DMS 273 (cell line): ENCODE measurements at regions not wholly inside any gene's neighbourhood (a gene's known extent, or its start where the extent isn't known, plus 50 kb on each side); places are given as distances from the start of the nearest gene placed in this dataset.

Source experiments
- DNase-seq: peaks from one replicate; lab custom pipeline; 2025; ENCODE audit not compliant: unreplicated experiment; lab: John Stamatoyannopoulos, UW

DNA sequence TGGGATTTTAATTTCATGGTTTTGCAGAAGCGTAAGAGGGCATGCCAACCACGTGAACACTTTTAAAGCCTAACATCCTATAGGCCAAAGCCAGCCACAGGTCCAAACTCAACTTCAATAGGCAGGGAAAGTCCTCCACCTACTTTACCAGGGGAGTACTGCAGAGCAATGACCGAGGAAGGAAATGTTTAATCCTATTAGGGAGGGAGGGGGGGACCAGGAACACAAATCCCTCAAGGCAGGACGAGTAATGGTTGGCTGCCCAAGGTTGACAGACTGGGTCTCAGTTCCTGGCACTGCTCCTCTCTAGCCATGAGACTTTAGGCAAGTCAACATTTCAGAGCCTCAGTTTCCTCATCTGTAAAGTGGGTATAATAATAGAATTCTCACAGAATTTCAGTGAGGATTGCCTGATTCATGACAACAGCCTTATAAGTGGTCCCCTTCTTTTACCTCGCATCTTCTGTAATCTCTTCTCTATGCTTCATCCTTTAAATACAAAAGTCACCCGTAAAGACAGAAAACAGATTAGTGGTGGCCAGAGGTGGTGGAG lies 315.8 kb downstream of the HAPSTR1 start:
- DNase-seq: no peak

DNA sequence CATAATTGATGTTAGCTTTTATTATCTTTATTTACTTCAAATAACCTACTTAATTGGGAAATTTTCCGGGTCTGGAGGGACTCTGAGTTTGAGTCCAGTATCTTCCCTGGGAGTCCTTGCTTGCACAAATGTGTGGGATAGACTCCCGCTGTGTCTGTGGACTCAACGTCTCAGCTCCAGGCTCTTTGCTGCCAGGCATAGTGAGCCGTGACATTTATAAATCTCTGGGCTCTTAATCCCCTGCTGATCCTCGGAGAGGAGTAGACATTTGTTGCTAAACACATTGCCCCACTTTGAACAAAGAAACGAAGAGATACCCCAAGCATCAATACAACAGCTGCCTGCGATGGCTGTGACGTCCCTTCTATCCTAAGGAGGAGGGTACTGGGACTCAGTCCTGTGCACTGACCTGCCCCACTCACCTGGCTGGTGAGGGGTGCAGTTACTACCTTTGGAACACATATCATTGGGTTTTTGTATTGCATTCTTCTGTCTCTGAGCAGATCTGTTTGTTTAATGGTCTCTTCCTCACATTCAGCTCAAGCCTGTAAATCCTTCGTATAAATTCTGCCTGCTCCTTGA lies 316.9 kb downstream of the HAPSTR1 start:
- no peak for DNase-seq

DNA sequence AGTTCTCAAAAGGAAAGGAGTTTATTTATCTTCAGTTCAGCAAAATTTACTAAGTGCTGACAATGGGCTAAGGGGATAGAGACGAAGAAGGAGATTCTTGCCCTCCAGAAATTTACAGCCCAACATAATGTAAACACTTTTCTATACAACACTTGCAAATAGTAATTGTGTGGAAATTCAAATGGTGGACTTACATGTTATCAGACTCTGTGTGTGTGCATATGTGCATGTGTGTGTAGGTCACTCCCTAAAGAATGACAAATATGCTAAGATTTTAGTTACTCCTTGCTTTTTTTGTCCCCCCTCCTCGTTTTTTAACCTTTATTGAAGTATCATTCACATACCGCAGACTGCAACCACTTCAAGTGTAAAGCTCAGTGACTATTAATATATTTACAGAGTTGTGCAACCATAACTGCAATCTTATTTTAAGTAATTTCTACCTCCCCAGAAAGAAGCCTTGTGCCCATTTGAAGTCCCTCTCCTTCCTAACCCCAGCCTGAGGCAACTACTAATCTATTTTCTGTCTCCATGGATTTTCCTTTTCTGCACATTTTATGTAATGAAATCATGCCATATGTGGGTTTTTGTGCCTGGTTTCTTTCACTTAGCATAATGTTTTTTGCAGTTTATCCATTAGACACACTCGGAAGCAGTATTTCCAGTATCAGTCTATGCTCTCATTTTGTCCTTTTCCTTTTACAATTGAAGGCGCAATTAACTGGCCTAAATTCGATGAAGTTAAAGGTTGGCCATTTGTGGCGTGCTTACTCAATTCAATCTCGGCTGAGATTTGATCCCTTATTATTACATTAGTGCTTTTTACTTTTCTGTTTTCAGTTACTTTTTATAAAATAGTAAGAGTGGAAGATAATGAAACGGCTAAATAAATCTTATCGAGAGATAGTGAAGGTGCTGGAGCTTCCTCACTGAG lies 318.4 kb downstream of the HAPSTR1 start:
- DNase-seq: no peak

DNA sequence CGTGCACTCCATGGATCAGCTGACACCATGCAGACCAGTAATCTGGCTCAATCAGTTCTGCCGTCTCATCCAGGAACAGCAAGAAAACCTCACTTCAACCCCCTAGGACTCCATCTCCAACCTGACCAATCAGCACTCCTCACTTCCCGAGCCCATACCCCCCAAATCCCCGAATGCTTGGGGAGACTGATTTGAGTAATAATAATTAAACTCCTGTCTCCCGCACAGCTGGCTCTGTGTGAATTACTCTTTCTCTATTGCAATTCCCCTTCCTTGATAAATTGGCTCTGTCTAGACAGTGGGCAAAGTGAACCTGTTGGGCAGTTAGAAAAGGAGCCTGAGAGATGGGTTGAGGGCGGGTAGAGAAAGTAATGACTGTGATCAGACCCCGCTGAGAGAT lies 320.0 kb downstream of the HAPSTR1 start:
- no peak for DNase-seq

DNA sequence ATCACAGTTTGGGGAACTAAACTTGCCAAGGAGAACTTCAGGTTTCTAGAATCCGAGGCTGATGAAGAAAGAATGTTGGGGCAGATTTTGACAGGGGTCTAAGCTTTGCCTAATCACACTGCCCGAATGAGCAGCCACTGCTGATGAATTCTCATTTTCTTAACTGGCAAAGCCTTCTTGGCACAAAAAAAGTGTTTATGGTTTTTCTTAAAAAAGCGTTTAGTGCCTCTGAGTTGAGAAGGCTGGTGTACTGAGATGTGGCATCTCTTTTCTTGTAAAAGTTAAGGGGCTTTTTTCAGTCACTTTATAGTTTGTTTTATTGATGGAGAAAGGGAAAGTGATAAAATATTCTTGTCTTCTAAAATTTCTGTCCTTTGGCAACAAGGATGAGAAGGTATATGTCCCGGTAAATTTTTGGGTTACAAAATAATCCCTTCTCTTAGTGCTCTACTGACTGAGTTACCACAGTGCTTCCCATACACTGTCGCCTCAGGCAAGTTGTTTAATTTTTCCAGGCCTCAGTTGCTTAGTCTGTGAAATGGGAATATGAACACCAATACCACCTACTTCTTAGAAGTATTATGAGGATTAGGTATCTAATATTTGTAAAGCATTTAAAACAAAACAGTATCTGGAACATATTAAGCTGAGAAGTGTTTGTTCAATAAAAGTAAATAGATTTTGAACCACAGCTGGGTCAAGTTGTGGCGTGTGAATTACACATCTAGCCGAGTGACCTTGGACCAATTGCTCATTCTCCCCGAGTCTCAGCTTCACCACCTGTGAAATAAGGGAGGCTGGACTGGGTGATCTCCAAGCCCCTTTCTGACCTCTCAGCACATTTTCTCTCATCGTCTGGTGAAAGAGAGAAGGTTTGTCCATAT lies 320.8 kb downstream of the HAPSTR1 start:
- DNase-seq: no peak

DNA sequence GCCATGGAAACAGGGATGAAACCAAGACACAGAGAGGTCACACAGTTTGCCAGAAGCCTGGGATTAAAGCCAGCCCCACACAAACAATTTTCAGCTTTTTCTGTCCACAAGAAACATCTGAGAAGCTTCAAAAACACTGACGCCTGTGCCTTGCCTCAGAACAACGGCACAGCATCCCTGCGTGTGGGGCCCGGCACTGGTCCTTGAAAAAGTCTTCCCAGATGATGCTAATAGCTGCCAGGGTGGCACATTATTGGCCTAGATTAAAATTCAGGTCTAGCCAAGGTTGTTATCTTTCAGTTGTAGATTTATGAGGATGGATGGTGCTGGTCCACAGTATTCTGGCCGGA lies 321.4 kb downstream of the HAPSTR1 start:
- no peak for DNase-seq

DNA sequence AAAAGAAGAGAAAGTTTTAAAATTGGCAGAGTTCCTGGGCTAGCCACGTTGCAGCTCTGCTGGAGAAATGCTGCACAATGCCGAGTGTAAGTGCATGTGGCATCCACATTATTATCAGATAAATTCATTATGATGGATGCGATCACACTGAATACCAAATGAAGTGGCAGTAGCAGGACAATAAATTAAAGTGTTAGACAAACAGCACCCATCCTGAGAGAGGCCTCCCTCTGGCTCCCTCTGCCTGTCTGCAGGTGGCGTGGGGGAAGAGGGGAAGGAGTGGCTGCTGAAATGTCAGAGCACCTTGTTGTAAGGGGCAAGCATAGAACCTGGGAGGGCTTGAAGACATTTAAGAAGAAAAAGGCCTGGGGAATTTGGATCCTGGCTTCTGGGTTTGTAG lies 324.1 kb downstream of the HAPSTR1 start:
- DNase-seq: no peak

DNA sequence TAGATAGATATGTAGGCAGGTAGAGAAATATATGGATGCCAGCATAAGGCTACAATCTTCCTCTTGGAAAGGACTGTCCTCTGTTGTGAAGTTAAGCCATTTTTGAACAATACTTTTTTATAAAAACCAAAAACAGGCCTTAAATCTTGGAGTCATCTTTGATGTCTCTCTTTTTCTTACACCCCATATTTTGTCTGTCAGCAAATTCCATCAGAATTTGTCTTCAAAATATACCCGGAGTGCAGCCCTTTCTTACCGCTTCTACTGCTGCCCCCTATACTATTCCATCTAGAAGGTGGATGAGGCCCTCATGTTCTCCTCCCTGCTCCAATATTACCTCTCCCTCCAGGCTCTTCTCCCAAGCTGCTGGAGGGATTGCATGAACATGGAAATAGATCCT lies 326.5 kb downstream of the HAPSTR1 start:
- no peak for DNase-seq

DNA sequence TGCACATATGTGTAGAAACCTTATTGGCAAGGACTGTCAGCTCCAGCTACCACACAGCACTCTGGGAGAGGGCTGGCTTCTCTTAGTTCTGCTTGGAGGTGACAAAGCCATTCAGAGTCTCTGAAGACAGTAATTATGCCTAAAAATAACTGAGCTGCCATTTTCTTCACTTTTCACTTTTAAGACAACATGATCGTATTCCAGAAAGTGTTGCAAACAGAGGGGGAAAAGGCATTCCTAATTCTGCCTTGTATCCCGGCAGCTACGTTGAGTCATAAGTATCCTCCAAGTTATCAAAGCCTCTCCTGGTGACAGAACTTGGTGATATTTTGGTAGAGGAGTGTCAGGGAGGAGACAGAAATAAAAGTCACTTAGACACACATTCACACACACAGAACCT lies 327.7 kb downstream of the HAPSTR1 start:
- DNase-seq: no peak

DNA sequence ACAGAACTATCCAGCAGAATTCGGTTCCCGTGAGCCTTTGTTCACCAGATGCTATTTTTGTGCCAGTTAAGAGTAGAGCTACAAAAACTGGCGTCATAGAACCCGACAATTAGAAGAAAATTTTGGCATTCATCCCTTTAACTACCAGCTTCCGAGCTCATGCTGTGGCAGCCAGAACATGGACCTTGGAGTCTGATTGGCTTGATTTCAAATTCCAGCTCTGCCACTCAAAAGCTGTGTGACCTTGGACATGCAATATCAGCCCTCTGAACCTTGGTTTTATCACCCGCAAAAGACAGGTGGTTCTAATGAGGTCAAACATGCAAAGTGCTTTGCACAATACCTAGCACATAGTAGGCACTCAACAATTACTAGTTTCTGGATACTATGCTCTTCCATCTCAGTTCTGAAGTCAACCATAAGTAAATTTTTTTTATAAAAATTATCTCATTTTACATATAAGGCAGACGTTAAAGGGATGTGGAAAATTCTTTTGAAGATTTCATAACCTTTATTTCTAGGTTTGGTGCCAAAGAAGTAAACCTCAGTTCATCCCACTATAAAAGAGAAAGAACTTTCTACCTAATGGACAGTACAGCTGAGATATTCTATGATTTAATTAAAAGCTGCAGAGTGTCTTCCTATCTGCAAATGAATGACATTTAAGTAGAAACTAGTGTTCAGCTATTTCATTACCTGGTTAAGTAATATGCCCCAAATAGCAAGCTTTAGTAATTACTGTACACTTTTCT lies 331.5 kb downstream of the HAPSTR1 start:
- DNase-seq: no peak

DNA sequence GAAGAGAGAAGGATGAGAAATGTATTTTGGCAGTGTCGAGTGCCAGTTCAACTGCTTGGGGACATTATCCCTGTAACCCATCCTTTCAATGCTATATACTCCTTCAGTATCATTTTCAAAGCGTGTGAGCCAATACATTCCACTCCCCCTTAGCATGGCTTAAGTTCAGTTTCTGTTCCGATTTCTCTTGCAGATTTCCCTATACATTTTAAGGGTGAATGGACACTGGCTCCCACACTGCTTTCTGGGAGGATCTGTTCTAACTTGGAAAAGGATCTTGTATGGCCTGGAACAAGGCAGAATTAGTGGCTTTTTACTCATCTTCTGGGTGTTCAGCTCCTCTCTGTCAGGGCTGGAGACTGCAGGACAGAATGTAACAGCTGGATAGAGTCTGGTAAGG lies 333.8 kb downstream of the HAPSTR1 start:
- no peak for DNase-seq

DNA sequence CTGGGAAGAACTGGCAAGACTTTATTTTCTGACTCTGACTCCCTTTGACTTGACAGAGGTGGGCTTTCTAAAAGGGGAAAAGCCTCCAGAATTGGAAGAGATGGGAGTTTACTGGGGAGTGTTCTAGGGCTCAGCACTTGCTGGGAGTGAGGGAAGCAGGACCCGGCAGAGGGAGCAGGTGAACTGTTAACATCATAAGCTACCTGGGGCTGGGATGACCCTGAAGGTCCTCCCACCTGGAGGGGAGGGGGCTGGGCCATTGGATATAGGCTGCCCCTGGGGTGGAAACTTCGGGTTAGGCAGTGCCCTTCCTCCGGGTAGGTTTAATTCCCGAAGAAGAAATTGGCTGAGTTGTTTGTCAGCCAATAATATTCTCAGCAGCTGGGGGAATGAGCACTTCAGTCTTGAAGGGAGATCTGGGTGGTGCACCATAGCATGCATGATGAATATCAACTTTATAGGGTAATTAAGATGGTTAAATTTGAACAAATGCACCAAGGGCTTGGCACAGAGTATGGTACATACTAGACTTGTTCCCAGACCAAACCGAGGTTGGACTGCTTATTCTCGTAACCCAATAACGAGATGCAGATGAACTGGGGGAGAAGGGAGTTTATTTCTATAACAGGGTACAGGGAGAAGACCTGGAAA lies 337.0 kb downstream of the HAPSTR1 start:
- no peak for DNase-seq

DNA sequence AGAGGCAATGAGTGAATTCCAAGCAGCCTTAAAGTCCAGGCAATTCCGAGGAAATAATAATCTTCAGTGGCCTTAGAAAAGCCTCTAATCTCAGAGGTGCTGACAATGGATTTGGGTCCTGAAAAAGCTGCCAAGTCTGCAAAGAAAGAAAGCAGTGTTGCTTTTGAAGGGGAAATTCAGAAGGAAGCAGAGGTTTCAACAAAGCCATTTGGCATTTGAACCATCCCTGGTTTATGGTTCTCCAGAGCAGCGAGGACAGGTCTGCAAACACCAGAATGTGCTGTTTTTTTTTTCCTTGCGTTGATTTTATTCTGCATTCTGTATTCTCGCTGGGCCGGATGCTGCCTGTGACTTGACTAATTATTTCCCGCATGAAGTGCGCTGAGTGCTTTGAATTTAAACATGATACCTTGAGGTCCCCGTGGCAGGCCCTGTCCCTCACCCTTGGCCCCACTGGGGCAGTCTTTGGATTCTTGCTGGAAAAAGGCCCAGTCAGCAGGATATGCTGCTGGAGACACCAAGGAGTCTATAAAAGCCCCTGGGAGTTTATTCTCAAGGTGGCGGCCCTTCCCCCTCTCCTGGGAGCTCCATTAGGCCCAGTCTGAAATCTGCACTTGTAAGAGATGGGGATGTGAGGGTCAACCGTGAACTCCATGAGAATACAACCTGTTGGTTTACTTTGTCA lies 338.3 kb downstream of the HAPSTR1 start:
- no peak for DNase-seq

DNA sequence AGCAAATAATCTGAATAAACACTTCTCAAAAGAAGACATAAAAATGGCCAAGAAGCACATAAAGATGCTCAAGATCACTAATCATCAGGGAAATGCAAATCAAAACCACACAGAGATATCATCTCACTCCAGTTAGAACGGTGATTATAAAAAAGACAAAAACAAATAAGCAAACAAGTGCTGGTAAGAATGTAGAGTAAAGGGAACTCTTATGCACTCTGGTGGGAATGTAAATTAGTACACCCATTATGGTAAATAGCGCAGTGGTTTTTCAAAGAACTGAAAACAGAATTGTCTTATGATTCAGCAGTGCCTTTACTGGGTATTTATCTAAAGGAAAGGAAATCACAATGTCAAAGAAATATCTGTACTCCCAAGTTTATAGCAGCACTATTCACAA lies 343.2 kb downstream of the HAPSTR1 start:
- no peak for DNase-seq

DNA sequence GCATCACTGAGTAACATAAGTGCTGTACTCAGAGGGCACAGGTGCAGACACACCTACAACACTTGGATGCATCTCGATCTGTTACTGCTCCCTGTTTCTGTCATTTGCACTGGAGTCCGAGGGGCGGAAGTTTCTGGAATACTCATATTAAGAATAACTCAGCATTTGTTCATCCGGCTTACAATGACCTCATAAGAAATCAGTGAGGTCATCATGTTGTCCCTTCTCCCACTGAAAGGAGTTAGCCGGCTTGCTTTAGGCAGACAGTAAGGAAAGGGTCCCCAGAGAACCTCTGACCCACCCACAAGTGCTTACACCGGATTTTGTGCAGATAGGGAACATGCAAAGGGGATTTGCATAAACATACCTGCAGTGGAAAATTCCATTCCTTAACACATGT lies 344.7 kb downstream of the HAPSTR1 start:
- DNase-seq: no peak

DNA sequence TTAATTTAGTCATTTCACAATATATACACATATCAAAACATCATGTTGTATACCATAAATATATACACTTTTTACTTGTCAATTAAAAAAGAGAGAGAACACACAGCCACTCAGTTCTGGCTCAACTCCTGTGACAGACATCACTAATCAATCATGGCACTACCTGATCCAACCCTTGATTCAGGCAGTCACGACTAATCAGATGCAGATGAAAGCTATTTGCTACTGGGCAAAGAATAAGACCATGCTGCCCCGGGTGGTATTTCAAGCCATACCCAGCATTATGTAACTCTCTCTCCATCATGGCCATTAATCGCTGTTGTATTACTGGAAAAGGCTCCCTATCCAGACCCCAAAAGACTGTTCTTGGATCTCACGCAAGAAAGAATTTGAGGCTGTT lies 345.7 kb downstream of the HAPSTR1 start:
- peak; percentile 2 for DNase-seq

DNA sequence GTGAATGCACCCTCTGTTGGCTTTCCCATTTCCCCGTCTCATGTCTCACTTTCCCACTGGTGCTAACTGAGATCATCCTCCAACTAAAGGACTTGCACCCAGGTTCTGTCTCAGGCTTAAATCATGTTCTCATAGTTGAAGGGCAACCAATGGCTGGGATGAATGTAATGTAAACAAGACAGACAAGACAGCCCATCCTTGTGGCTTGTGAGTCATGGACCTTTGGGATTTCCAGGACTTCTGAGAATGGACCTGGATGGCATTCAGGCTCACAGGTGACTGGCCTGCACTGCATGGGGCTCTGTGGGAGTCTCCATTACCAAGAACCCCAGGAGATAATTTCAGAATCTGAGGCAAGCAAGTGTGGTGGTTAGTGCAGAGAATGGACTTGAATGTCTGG lies 347.5 kb downstream of the HAPSTR1 start:
- no peak for DNase-seq

DNA sequence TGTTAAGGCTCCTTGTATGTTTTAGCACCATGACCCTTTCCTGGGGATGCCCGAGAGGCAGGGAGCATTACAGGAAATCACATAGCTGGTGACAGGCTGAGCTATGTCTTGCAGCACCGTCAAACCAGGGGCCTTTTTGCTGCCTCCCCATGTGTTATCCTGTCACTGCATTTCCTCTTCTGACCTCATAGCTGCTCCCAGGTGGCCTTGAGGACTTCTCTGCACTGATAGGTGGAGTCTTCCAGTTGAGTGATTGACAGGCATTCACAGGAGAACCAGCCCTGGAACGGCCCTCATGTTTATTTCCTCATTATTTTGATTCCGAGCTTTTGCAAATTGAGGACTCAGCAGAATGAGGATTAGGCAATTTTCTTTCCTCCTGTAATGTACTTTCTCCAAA lies 349.6 kb downstream of the HAPSTR1 start:
- no peak for DNase-seq

DNA sequence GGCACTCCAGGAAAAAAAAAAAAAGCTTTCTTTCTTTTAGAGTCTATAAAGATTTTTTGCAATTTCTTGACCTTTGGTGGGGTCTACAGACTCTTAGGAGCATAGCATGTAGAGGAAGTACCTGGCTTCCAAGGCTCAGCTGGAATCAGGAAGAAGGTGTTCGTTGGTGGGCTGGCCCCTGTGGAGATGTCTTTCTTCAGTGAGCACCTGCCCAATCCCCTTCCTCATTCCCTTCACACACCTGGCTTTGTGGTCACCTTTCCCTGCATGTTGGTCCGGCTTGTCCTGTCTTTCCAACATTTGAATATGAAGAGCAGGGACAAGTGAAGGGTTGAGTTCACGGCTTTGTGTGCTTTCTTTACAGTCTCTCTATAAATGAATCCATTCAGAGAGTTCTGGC lies 352.4 kb downstream of the HAPSTR1 start:
- DNase-seq: no peak
